GM03348 (cell line): ENCODE measurements at regions not wholly inside any gene's neighbourhood (a gene's known extent, or its start where the extent isn't known, plus 50 kb on each side); places are given as distances from the start of the nearest gene placed in this dataset.
"Not testable (repeated sequence)": the region's sequence is repeated elsewhere in the genome, so short reads cannot be mapped to it uniquely, and the experiment has no call there.

Experiments used
- DNase-seq: peaks from one replicate; pipeline ENCODE4 v3.0.0; 2012; ENCODE audit warnings: low spot score

GRCh38 chrX:122363112-122363795 is 820.8 kb upstream of the GRIA3 start:
- no peak for DNase-seq

GRCh38 chrX:122375533-122375932 is 808.5 kb upstream of the GRIA3 start:
- DNase-seq: not testable (repeated sequence)

GRCh38 chrX:122389005-122389404 is 795.1 kb upstream of the GRIA3 start:
- DNase-seq: no peak

GRCh38 chrX:122418758-122419157 is 765.3 kb upstream of the GRIA3 start:
- DNase-seq: no peak

GRCh38 chrX:122421434-122422121 is 762.5 kb upstream of the GRIA3 start:
- no peak for DNase-seq

- no peak for DNase-seq
These were observed 761.5 kb upstream of the GRIA3 start for GRCh38 chrX:122422547-122422946.

GRCh38 chrX:122434942-122435341 is 749.1 kb upstream of the GRIA3 start:
- DNase-seq: no peak

- peak; percentile 1 for DNase-seq
These were observed 744.2 kb upstream of the GRIA3 start for GRCh38 chrX:122439831-122440230.

GRCh38 chrX:122440832-122441231 is 743.2 kb upstream of the GRIA3 start:
- no peak for DNase-seq

- DNase-seq: no peak
These were observed 742.6 kb upstream of the GRIA3 start for GRCh38 chrX:122441451-122441850.

- no peak for DNase-seq
These were observed 738.6 kb upstream of the GRIA3 start for GRCh38 chrX:122445466-122445865.

- DNase-seq: no peak
These were observed 719.7 kb upstream of the GRIA3 start for GRCh38 chrX:122464341-122464740.

GRCh38 chrX:122475306-122475705 is 708.8 kb upstream of the GRIA3 start:
- DNase-seq: peak; percentile 0

GRCh38 chrX:122500556-122500955 is 683.5 kb upstream of the GRIA3 start:
- peak; percentile 2 for DNase-seq

- DNase-seq: no peak
These were observed 682.4 kb upstream of the GRIA3 start for GRCh38 chrX:122501652-122502051.

GRCh38 chrX:122504026-122504425 is 680.1 kb upstream of the GRIA3 start:
- DNase-seq: no peak

GRCh38 chrX:122512561-122513072 is 671.5 kb upstream of the GRIA3 start:
- peak; percentile 16 for DNase-seq

- no peak for DNase-seq
These were observed 666.3 kb upstream of the GRIA3 start for GRCh38 chrX:122517786-122518185.

- DNase-seq: no peak
These were observed 638.3 kb upstream of the GRIA3 start for GRCh38 chrX:122545778-122546177.

GRCh38 chrX:122546269-122546668 is 637.8 kb upstream of the GRIA3 start:
- DNase-seq: no peak

GRCh38 chrX:122552286-122552800 is 631.7 kb upstream of the GRIA3 start:
- peak; percentile 10 for DNase-seq

- DNase-seq: no peak
These were observed 628.2 kb upstream of the GRIA3 start for GRCh38 chrX:122555925-122556324.

GRCh38 chrX:122565952-122566351 is 618.1 kb upstream of the GRIA3 start:
- peak; percentile 69 for DNase-seq
